A673 (cell line): ENCODE measurements at regions not wholly inside any gene's neighbourhood (a gene's known extent, or its start where the extent isn't known, plus 50 kb on each side); places are given as distances from the start of the nearest gene placed in this dataset.

Experiments used
- CTCF ChIP-seq: fragments of 300-800, 200-600 bp; sonication (generic); conservative IDR thresholded peaks from 2 replicates; pipeline ENCODE4 v1.5.1; 2017; ENCODE audit warnings: low read depth, mild to moderate bottlenecking, antibody characterized with exemption, low read length, moderate library complexity, mixed read lengths
- EZH2 ChIP-seq: fragments of 200-600 bp; sonication (generic); IDR thresholded peaks from 2 replicates; pipeline ENCODE4 v1.6.1; 2017; ENCODE audit warnings: borderline replicate concordance, low read depth, mild to moderate bottlenecking, mixed read lengths, antibody characterized with exemption, low read length; ENCODE audit not compliant: poor library complexity, severe bottlenecking

GRCh38 chr21:24183077-24183476 is 1424.2 kb downstream of the MRPL39 start:
- TF ChIP-seq CTCF: no peak
- no peak for TF ChIP-seq EZH2
